HG03159 (cell line): ENCODE measurements at regions not wholly inside any gene's neighbourhood (a gene's known extent, or its start where the extent isn't known, plus 50 kb on each side); places are given as distances from the start of the nearest gene placed in this dataset.
A peak's percentile ranks its signal among the peaks of the same experiment; 100 is the strongest.
"Not testable (repeated sequence)": the region's sequence is repeated elsewhere in the genome, so short reads cannot be mapped to it uniquely, and the experiment has no call there.

ENCODE experiments used
- ATAC-seq: cut with Tn5 transposase; IDR thresholded peaks from one replicate; pipeline ENCODE4 v1.9.1; 2021; ENCODE audit warnings: mild to moderate bottlenecking, moderate library complexity; ENCODE audit not compliant: unreplicated experiment

DNA sequence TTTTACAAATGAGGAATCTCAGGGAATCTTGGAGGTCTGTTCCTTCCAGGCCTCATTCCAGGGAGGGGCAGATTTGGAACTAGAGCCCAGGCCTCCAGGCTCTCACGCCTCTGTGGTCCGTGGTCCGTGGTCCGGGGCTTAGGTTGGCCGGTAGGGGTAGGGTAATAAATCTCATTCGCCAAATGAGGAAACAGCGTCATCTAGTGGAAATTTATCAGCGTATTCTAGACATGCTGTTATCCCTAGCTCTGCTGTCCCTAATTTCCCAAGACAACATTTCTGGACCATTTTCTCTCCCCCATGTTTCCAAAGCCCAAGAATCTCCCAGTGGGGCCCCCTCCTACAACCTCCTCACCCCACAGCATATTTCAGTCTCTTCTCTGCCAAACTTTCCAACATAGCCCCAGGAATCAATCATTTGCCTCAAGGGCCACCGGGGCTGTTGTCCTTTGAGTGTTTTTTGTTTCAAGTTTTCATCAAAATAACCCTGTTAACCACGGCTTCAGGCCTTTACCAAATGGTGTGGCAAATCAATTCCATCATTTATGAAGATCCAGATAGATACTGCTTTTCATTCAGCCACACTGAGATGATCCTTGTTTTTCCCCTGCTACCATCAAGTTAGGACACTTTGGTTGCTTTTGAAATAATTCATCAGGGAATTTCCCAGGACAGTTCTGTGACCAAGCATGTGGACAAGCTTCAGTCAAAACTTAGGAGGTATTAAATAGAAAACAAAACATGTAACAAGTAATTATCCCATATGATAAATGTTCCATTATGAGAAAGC, 126.8 kb downstream of the ALDH8A1 start:
- ATAC-seq: peak; percentile 87

DNA sequence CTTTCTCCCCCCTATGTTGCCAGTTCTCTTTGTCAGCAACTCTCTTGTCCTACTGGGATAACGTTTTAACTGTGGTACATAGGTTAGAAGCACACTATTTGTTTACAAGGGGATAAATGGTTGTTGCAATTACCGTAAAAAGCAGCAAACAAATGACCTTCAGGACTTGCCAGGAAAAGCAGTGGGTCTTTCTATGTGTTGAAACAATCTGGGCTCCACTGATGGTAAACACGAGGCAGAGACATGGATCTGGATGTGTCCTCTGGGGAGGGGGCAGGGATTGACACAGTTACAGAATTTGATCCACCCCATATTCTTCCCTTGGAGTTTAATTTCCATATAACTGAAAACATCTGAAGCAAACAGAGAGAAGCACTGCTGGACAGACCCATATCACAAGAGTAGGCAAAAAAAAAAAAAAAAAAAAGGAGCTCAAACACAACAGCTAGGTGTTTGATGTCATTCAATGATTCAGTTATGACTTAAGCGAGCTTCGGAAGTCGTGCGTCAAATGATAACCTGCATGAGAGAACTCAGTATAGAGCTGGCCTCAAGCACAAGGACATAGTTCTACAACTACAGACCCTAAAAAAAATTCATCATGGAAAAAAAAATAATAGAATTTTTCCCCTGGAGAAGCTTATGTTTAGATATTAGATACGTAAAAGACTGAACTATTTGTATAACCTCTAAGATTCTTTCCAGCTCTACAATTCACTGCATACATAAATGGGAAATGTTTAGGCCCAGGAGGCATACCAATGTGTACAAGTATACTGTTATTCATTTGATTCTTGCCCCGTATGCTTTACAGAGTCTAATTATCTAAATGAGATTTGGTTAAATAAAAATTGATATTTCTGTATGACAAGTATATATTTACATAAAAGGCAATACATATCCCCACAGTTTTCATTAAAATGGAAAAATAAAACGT, 127.7 kb downstream of the ALDH8A1 start:
- no peak for ATAC-seq

- no peak for ATAC-seq
These were observed 128.5 kb downstream of the ALDH8A1 start for GRCh38 chr6:134821397-134821796.

DNA sequence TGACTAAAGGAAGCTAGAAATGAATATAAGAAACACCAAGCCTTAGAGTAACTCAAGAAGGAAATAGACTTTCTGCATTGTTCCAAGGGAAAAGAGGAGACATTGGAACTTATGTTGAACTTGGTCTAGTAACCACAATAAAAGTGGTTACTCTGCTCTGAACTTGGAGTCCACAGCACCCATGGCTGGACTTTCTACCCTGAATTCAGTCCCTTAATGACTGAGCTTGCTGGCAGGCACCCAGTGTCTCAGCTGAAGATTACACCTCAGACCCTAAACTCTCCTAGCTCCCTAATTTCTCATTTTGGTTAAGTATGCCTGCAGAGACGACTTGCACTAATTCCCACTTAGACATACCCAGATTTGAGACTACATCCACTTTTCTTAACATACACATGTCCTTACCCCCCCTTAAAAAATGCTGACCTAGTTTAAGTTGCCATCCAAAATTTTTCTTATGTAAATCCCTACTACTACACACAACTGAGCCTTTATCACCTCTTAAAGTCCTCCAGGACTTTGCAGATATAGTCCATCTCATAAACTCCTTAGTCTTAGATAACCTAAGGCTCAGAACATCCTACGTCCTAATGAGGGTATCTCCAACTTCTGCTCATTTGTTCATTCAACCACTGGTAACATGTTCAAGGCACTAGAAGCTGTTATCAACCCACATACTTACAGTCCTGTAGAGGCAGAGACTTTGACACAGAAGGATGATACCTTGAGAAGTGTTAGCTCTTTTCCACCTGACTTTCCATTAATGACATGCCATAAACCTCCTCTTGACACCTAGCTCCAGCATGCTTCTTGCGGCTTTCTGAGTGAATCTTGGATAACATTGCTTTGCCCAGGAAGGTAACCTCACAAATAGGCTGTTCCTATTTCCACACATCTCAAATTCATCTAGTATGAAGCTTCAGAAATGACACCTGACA, 129.8 kb downstream of the ALDH8A1 start:
- no peak for ATAC-seq

DNA sequence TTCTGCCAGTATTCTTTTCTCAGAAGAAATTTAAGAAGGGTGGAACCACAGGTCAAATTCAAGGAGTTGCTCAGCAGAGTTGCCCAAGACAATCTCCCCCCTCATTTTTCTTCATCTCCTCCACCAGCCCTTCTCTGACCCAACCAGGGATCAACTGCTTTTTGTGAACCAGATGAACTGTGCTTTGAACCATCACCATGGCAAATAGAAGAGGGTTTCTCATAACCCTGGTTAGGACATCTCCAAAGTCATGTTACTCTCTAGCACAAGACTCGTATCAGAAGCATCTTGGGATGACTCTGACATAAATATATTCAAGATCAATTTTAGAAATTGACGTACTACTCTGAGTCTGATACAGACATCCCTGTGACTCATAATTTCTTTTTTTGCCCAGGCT, 130.7 kb downstream of the ALDH8A1 start:
- no peak for ATAC-seq

GRCh38 chr6:134817448-134817847, 132.5 kb downstream of the ALDH8A1 start:
- no peak for ATAC-seq

DNA sequence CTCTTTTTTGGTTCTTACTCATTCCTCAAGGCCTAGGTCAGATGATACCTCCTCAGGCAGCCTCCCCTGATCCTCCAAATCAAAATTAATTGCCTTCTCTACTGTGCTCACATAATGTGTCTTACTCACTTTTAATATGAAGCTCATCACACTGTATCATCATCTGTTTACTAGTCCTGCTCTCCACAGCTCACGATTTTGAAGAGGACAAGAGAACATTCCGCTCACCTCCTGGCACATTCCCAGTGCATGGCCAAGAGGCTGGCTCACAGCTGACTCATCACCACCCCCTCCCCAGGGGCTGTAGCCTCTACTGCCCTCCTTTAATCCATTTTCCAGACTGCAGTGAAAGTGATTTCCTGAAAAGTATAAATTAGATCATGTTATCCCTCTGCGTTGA, 133.1 kb downstream of the ALDH8A1 start:
- ATAC-seq: no peak

- ATAC-seq: no peak
These were observed 133.6 kb downstream of the ALDH8A1 start for GRCh38 chr6:134816300-134816699.

GRCh38 chr6:134814076-134814695, 135.7 kb downstream of the ALDH8A1 start:
- no peak for ATAC-seq

- no peak for ATAC-seq
These were observed 136.8 kb downstream of the ALDH8A1 start for GRCh38 chr6:134813146-134813545.

- no peak for ATAC-seq
These were observed 139.5 kb downstream of the ALDH8A1 start for GRCh38 chr6:134810402-134810801.

GRCh38 chr6:134809130-134809529, 140.8 kb downstream of the ALDH8A1 start:
- no peak for ATAC-seq

DNA sequence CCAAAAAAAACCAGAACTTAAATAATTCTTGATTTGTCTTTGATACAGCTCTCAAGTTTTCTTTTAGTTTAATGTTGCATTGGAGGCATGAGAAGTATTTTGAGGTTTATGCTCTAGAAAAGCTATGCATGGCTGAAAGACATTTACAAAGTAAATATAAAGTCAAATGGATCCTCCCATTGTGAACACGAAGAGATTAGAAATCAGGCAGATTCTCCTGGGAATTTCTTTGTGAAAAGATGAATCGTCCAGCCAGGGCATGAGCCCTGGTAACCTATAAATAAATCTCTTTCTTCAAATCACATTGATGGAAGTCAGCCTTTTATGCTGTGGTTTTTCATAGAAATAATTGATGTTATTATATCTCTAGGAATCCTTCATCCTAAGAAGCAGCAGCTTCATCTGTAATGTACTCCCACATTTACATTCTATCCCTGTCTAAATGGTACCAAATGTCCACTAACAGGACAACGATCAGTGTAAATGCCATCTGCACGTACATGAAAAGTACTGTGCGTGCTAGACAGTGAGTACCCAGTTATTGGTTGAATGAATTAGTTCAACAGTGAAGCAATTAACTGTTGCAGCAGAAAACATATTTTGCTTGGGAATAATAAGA, 143.6 kb downstream of the ALDH8A1 start:
- no peak for ATAC-seq

- no peak for ATAC-seq
These were observed 144.7 kb downstream of the ALDH8A1 start for GRCh38 chr6:134805168-134805567.

- ATAC-seq: not testable (repeated sequence)
These were observed 145.6 kb downstream of the ALDH8A1 start for GRCh38 chr6:134804311-134804710.

GRCh38 chr6:134802426-134803058, 147.4 kb downstream of the ALDH8A1 start:
- no peak for ATAC-seq

DNA sequence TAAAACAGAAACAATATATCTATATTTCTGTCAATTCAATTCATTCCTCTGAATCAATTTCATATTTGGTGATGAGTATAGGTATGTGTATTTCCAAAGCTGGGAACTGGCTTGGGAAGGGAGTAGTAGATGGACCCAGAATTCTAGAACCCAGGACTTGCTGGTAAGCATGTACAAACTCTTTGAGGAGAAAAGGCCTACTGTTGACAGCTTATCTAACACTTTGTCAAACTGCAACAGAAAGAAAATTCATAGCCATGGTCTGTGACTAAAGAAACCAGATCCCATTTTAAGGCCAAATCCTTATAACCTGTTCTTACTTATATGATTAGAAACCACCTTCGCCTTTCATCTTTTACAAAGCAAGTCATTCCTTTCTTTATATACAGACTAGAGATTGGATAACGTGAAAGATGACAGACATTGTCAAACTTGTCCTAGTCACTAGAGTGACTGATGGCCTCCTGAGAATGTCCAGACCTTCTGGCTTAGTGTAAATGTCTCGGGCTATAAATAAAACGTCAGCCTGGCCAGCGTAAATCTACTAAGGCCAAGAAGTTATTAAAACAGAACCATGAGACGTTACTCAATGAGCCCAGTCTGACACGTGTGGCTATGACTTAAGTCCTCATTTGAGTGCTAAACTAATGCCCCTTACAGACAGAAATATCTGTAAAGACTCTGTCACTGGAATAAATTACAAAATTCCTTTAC, 152.3 kb downstream of the ALDH8A1 start:
- ATAC-seq: no peak

GRCh38 chr6:134795691-134796090, 154.2 kb downstream of the ALDH8A1 start:
- no peak for ATAC-seq

- no peak for ATAC-seq
These were observed 154.9 kb downstream of the ALDH8A1 start for GRCh38 chr6:134795001-134795400.
